HT1080 (cell line): ENCODE measurements at regions not wholly inside any gene's neighbourhood (a gene's known extent, or its start where the extent isn't known, plus 50 kb on each side); places are given as distances from the start of the nearest gene placed in this dataset.
"Not testable (repeated sequence)": the region's sequence is repeated elsewhere in the genome, so short reads cannot be mapped to it uniquely, and the experiment has no call there.

Experiments
- DNase-seq: peaks from one replicate; pipeline ENCODE4 v3.0.0-alpha.2; 2015; ENCODE audit warnings: low read depth

DNA sequence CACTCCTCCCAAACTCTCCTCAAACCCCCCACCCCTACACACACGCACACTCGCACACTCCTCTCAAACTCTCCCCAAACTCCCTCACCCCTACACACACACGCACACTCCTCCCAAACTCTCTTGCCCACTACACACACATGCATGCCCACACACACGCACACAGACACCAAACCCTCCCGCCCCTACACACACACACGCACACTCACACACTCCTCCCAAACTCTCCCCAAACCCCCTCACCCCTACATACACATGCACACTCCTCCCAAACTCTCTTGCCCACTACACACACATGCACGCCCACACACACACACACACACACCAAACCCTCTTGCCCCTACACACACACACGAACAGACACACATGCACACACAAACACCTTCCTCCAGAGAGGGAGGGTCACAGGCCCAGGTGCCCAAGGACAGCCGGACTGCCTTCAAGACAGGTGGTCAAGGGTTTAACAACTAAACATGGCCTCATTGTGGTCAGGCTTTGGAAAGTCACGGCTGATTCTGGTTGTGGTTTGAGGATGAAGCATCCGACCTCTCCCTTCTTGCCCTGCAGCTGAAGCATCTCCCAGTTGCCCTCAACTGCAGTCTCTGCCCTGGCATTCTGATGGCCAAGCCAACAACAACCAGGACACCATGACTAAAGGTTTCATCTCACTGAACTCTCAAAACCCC is 72.3 kb upstream of the SNTG2 start:
- DNase-seq: no peak

DNA sequence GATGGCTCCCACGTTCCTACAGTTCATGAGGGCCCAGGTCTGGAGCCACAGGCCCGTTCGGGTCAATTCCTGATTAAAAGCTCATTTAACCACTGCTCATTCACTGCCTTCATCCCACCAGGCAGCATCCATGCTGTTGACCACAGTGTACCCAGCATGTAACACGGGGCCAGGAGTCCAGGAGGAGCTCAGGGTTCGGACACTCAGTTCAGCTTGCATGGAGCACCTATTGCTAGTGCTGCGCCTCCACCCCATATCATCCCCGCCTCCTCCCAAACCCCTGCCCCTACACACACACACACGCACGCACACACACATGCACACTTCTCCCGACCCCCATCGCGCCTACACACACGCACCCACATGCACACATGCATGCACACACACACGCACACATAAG is 72.9 kb upstream of the SNTG2 start:
- DNase-seq: no peak

DNA sequence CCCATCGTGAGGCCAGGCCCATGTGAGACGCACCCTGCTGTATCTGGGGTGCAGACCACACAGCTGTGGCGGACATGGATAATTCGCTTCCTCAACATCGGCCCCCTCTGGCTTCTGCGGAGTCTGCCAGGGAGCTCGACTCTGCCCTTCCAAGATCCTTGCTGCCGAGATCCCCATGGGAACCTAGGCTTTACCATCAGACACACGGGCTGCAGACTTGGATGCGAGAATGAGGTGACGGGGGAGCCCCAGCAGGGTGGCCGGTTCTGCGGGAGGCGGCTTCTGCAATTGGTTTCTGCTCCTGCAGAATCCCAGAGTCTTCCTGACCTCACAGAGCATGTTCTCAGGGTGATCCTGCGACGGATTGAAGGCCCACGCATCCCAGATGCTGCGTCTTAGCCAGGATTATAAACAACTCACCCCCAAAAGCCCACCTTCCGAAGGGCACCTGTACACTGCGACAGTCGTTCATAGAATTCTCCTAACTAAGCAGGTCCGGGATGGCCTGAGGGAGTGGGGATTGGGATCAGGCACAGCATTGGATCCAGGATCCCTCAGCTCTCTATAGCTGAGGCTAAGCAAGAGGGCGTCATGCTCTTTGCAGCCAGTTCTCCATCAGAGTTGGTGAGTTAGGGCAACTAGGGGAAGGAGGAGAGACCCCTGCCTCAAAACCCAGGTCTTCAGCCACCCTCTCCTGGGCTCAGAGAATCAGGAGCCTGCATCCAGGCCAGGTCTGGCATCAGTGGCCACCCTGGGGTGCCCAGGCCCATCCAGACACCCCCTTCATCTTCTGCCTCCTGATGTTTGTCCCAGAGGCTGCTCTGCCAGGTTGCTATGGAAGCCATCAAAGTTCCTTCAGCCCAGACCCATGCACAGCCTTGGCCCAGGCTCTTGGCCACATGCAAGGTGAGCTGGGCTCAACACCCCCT is 74.7 kb upstream of the SNTG2 start:
- DNase-seq: no peak

DNA sequence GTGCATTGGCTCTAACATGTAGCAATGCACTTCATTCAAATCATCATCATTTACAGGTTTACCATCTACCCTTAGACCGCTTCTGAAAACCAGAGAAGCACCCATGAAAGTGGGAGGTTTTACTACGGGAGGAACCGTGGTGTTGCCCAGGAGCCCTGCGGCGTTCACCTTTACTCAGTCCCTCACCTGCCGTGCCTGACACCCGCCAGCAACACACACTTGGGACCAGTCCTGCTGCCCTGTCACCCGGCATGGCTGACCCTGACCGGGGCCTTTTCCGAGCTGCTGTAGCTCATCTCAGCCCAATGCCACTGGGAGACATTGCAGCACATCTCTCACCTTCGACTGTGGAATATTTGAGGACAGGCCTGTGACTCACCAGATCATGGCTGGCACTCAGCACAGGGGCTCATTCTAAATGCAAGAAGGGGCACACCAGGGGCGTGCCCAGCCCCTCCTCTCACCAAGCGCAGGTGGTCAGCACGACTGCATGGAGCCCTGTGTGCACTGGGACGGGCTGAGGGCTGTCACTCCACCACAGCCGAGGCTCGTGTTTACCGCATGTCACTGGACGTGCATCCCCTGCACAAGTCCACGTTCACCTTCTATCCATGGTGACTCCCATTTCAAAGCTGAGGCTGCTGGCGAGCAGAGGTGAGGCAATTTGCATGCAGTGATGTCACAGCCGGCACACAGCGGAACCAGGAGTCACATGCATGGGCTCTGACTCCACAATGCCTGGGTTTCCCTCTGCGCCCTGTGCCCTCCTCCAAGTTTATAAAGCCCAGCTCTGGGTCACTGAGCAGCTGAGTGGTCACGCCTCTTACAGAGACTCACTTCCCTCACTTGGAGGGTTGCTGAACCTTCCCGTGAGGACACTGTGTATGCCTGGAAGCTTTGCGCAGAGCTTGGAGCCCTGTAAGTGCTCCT is 76.7 kb upstream of the SNTG2 start:
- DNase-seq: no peak

DNA sequence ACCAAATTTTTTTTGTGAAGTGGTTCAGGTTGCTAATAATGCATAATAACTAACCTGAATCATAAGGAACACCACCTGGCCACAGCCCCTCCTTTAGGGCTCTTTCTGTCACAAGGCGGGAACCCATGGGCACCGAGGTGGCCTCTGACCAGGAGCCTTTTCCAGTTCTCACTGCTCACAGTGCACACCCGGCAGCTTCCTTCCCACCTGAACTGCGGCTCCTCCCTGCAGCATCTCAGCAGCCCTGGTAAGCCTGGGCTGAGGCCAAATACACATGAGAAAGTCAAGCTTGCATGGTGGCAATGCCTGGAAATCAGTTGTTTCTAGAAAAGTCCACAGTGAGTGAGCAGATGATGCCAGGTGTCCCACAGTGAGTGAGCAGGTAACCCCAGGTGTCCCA is 77.6 kb upstream of the SNTG2 start:
- DNase-seq: no peak

DNA sequence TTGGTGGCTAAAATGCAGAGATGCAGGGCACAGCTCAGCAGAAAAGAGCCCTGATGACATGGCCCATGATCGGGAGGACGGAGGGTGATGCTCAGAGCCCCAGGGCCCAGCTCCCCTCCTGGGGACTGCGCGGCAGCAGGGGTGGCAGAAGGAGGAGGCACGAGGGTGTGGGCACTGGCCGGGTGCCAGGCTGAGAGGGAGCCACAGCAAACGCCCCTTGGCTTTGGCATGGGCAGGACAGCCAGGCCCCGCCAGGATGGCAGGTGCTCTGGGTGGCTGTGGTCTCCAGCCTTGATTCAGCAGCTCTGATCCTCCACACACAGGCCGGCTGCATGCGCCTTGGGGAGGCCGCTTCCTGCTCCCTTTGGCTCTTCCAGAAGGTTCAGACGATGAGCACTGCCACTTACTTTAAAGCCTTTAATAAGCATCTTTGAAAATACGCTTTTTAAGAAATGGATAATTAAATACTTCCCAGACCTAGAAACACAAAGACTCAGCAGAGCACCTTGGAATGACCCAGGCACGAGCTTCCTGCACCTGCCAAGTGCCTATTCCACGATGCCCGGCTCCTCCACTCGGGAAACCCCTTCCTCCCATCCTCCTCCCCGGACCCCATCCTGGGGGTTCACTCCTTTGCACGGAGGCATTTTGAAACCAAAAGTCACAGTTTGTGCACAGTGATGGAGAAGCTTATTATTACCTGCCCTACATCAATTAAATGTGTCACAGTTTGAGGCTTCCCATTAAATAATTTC is 78.5 kb upstream of the SNTG2 start:
- no peak for DNase-seq

DNA sequence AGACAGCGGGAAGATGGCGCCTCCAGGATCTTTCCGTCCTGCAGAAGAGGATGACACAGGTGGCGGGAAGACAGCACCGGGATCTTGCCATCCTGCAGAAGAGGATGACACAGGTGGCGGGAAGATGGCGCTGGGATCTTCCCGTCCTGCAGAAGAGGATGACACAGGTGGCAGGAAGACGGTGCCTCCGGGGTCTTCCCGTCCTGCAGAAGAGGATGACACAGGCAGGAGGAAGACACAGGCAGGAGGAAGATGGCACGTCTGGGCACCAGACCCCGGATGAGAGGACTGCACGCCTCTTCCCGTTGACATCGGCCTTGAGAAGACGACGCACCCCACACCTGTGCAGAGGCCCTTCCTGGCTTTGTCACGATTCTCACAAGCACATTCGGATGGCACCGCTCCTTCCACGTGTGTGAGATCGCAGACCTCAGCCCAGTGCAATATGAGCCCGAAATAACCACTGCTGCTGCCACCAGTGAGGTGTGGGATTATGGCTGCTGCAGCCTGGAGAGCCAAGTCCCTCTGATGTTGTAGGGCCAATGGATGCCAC is 79.4 kb upstream of the SNTG2 start:
- DNase-seq: no peak

DNA sequence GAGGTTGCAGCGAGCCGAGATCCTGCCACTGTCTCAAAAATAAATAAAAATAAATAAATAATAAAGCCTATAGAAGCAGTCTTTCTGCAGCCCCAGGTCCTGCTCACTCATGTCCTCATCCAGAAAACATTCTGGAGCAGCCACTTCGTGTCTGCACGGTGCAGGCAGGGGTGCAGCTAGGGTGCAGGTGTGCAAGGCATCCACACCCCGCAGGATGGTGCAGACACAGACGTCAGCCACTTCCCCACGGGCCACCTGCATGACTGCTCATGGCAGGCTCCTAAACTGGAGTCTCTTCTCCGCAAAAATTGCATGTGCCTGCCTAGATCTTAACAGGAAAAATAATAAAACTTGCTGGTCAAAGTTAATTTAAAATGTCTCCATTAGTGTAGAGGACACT is 80.2 kb upstream of the SNTG2 start:
- no peak for DNase-seq

DNA sequence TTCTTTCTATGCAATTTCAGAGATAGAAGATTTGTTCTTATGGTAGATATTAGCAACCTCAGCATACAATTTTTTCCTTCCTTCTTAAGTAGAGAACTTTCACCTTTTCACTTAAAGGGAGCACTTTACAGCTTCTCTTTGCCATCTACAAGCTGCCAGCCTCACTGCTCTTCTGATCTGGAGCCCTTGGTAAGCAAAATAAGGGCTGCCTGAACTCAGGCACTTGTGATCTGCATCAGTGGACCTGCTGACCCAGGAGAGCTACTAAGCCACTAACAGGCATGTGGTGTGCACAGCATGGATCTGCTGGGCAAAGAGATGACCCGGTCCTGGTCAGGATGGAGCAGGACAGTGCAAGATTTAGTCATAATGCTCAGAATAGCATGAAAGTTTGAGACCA is 80.8 kb upstream of the SNTG2 start:
- no peak for DNase-seq

DNA sequence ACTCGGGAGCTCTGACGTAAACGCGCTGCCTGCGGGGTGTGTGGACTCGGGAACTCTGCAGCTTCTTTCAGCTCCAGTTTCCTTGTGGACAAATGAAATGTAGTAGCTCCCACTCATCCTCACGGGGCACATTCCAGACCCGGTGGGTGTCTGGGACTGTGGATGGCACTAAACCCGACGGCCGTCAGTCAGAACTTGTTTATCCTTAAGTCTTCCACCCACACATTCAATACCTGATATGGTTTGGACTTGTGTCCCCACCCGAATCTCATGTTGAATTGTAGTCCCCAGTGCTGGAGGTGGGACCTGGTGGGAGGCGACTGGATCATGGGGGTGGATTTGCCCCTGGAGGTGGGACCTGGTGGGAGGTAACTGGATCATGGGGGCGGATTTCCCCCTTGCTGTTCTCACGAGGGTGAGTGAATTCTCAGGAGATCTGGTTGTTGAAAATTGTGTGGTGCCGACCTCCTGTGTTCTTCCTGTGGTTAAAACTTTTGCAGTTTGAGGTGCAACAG is 81.2 kb upstream of the SNTG2 start:
- DNase-seq: no peak

DNA sequence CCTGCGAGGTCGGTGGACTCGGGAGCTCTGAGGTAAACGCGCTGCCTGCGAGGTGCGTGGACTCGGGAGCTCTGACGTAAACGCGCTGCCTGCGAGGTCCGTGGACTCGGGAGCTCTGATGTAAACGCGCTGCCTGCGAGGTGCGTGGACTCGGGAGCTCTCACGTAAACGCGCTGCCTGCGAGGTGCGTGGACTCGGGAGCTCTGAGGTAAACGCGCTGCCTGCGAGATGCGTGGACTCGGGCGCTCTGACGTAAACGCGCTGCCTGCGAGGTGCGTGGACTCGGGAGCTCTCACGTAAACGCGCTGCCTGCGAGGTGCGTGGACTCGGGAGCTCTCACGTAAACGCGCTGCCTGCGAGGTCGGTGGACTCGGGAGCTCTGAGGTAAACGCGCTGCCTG is 81.8 kb upstream of the SNTG2 start:
- DNase-seq: not testable (repeated sequence)

DNA sequence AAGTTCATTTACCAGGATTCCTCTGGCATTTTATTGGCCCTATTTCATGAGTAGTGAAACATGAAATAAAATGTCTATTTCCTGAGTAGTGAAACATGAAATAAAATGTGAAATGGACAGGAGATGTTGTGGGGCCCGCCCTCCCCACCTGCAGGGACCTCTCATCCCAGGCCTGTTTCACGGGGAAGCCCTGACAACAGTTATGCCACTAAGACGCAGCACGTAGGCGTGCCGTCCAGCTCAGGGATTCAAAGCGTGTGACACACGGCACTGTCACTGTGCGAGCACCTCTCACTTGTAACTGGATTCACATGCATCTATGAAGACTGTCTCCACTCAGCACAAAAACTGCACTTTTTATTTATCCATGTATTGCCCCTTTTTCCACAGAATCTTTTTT is 83.4 kb upstream of the SNTG2 start:
- no peak for DNase-seq

DNA sequence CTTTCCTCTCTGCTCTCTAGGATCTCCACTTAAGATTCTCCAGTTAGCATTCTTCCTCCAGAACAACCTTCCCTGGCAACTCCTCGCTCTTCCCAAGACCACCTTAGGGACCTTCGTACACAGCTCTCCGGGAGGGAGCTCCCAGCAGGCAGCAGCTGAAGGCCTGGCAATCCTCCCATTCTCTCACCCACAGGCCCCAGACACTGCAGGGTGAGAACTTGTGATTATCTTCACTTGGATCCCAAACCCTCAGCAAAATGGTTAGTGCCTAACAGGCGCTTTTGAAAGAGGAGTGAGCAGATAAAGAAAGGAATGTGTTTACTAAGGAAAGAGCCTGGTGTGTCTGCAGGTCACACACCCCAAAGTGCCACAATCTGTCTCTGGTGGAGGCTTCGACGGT is 83.8 kb upstream of the SNTG2 start:
- DNase-seq: no peak

DNA sequence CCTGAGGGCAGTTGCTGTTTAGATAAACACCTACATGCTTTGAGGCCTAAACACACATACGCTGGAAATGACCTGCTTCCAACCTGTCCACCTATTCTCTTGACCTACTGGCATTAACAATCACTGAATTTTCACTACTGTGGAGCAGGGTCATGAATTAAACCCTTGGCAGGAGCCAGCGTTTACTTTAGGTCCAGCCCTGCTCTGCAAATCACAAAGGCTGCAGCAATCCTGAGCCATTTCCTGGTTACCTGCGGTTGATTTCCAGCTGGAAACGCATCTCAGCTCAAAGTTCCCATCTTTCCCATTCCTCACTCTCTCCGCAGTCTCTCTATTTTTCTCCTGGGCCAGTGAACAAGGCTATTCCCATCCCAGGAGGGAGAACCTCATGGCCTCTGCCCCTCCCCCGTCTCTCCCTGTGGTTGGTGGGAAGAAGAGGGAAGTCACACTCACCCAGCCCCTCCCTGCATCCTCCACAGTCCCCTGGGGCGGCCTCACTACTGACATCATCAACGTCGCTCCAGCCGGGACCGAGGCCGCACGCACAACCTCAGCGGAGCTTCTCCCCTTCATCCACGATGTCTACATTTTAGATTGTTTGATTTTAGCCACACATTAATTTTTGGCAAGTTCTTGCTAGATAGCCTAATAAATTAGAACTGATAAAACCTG is 84.5 kb upstream of the SNTG2 start:
- DNase-seq: no peak

DNA sequence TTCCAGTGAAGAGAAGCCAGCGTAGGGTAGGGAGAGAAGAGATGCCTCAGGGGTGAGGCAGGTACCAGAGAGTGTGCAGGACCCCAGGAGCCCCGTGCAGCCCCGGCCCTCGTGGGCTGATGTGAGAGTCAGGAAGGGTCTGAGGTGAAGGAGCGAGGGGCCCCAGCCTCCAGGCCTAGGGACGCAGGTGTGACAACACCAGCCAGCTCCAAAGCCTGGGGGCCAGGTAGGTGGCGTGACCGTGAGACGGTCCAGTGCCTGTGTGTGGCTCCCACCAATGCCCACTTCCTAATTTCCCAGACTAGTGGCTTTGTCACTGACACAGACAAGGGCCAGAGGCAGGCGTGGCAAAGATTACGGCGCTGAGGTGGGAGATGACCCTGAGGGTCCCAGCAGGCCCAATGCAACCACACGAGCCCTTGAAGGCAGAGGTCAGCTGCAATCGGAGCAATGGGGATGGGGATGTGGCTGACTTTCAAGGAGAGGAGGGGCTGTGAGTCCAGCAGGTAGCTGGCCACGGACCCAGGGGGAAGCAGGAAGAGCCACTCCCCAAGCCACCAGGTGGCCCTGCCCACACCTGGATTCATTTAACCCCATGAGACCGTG is 86.0 kb upstream of the SNTG2 start:
- no peak for DNase-seq

DNA sequence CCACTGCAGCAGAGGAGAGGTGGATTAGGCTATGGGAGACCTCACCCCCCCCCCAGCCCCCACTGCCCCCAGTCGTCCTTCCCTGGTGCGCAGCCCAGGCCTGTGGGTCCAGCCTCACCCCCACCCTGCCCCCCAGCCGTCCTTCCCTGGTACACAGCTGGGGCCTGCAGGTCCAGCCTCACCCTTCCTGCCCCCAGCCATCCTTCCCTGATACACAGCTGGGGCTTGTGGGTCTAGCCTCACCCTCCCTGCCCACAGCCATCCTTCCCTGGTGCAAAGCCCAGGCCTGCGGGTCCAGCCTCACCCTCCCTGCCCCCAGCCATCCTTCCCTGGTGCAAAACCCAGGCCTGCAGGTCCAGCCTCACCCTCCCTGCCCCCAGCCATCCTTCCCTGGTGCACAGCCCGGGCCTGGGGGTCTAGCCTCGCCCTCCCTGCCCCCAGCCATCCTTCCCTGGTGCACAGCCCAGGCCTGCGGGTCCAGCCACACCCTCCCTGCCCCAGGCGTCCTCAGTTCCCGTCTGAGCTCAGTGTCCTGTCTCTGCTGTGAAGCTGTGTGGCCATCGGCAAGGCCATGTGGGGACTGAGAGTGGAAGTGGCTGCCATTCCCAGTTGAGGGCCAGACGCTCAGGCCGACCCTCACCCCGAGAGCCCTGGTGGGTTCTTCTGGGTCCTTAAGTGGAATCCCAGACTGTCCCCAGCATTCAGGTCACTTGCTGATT is 86.8 kb upstream of the SNTG2 start:
- no peak for DNase-seq

DNA sequence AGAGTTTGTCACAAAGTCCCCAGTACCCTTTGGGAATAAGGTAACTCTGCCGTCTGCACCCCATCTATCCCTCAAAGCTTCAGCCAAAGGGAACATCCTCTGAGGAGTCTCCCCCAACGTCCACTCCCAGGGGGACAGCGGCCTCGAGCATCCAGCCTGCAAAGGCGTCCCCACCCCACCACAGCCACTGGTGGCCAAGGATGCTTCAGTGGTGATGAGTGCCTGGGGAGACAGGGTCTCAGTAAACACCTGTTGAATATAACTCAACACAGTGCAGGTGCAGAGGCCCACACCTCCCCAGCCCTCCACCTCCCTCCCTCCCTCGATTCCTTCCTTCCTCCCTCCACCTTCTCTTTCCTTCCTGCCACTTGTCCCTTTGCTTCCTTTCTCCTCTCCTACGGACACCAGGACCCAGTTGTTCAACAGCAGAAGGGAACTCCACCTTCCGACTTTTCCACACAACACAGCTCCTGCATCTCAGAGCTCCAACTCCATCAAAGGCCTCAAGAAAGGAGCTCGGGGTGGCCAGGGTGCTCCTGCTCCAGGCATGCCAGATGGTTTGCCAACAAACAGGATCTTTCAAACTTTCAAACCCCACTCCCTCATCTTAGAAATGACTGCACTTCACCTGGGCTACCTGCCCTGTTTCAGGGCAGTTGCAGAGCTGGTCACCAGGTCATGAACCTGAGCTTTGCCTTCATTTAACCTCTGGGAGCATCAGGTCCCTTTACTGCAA is 87.8 kb upstream of the SNTG2 start:
- no peak for DNase-seq

DNA sequence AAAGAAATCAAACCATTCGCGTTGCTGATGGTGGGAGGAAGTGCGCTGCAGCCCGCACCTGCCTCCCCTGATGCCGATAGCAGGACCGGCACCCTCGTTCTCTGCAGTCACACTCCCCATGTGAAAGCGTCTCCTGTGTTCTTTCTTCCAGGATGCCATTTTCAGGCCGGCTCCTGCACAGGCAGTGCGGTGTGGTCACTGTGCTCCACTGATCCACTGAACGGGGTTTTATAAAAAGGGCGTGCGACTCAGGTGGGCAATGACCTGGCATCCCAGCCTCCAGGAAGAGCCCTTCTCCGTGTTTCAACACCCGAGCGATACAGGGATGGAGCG is 88.3 kb upstream of the SNTG2 start:
- no peak for DNase-seq
